Activated CD4-positive, alpha-beta T cell treated with anti-CD3 and anti-CD28 coated beads, Interleukin-2, Interleukin-4, amounts not matched to agents 100 ng/mL and 50 ng/mL, durations not matched to agents 16 hours and 8 hours (primary cell): ENCODE measurements at regions not wholly inside any gene's neighbourhood (a gene's known extent, or its start where the extent isn't known, plus 50 kb on each side); places are given as distances from the start of the nearest gene placed in this dataset.
"Not testable (repeated sequence)": the region's sequence is repeated elsewhere in the genome, so short reads cannot be mapped to it uniquely, and the experiment has no call there.

ENCODE experiments used
- DNase-seq: peaks from one replicate; pipeline ENCODE4 v3.0.0-alpha.2; 2020; ENCODE audit warnings: low spot score

- DNase-seq = no peak
Observed at GRCh38 chr22:23437779-23438178, 142.3 kb downstream of the IGLL1 start.

DNA sequence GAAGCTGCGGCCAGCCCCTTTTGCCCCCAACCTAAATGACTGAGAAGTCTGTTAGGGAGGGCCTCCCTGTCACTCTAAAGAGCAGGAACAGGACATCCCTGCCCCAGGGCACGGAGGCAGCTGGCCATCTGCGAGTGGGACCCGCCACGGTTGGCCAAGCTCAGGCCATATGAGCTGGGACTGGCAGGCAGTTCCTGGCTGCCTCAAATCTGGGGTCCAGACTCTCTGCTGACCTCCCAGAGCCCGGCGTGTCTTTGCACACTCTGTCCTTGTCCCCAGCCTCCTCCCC lies 143.0 kb downstream of the IGLL1 start:
- DNase-seq = not testable (repeated sequence)

DNA sequence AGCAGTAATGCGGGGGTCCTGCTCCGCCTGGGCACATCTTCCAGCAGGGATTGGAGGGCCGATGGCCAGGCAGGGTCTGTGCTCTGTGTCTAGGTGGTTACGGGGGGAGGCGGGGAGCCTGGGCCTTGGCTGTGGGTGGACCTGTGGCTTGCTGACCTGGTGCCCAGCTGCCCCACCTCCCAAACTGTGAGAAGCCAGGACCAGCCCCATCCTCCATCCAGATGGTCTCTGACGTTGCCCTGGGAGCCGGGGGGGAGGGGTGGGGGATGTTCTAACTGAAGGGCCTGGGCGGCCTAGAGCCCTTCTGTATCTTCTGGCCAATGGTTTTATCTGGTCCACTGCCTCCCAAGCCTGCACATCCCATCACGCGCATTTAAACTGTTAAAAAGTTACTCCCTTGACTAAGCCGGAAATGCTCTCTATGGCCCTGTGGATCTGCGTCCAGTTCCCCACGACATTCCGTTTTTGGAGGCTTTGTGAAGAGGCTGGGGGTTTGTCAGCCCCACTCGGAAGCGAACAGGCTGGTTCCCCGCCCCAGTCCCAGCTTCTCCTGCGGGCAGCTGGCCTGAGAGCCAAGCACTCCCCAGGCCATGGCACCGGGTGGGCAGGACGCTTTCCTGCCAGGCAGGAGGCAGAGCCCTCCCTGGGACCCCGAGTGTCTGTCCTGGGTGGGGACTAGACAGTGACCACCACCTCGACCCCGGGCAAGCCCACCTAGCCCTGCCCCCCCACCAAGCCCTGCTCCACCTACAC lies 143.6 kb downstream of the IGLL1 start:
- DNase-seq = not testable (repeated sequence)

DNA sequence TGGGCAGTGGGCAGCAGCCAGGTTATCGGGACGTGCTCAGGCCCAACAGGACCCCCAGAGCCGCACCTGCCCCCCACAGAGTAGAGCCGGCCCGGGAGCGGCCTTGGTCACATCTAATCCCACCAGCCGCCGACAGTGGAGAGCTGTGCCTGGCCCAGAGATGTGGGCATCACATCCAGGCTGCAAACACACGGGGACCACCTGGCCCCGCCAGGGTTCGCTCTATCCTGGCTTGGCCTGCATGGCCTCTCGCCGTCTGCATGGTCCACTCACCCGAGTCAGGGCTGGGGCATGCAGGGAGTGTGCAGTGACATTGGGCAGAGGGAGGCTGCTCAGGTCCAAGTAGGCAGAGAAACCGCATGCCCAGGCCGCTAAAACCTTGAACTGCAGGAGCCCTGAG lies 144.9 kb downstream of the IGLL1 start:
- DNase-seq = not testable (repeated sequence)

- DNase-seq = not testable (repeated sequence)
Observed at GRCh38 chr22:23434198-23434830, 145.8 kb downstream of the IGLL1 start.

DNA sequence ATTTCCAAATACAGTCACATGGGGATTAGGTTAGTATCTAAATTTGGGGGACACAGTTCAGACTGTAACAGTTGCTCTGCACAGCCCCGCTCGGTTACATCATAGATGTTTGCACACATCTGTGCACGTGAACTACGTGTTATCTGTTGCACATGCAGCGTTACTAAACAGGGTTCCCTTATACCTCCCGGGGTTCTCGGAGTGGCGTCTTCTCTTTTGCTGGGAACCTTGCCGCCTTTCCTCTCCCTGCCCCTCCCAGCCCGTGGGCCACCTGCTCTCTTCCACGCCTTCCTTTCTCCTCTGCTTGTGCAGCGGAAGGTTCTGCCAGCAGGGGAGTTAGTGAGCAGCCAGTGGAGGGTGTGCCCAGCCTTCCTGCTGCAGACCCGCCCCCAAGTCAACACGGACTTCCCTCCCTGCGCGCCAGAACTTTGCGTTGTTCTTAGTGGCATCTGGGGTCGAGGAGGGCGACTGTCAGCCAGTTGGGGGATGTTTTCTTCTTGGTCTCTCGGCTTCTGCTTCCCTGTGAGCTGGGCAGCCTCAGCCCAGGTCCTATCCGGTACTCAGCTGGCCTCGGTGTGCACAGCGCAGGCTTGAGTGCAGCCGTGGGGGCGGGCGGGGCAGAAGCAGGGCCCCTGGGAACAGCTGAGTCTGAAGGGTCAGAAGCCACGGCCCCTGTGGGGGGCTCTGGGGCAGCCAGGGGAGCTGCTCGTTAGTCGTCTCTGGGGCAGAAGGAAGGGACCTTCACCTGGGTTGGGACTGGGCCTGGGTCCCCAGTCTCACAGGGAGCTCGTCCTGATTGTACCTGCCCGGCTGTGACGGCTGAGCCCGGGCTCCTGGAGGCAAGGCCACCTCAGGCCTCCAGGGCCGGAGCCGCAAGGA lies 146.7 kb downstream of the IGLL1 start:
- peak; percentile 39 for DNase-seq

DNA sequence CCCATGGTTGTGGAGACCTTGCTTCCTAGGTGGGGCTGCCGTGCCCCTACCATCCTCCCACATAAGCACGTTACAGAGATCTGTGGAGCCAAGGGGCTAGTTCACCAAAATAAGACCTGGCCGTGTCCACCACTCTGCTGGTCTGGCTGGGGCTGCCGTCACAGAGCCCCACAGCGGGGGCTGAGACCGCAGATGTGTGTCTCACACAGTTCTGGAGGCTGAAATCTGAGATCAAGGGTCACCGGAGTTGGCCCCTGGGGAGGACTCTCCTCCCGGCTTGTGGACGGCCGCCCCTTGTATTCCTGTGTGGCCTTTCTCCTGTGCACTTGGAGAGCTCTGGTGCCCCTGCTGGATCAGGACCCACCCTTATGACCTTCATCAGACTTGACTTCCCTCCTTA lies 147.4 kb downstream of the IGLL1 start:
- DNase-seq = not testable (repeated sequence)

DNA sequence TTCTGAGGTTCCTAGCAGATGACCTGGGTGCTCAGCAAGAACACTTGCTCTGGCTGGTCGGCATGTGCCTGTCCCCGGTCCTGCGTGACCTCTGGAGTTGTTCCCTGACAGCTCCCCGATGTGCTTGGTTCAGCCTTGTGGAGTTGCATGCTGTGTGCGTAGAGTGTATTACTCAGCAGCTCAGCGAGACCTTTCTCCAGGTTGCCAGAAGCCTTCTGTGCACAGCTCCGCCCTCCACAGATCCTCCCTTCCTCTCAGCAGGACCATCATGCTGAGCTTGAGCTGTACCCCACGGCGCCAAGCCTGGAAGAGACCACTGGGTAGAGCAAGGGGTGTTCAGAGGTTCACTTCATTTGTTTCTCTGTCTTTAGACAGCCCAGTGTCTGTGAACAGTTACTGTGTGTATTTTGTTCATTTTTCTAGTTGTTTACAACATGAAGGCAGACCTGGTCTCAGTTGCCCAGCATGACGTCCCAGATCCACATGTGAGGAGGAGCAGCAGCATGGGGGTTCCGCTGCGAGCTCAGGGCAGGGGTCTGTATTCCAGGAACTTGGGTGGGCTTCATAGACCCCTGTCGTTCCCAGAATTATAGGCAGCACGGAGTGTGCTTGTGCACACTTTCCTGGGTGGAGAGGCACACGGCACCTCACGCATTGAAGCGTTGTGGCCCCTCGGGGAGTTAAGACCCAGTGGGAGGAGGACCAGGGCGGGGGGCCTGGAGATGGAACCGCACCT lies 148.6 kb downstream of the IGLL1 start:
- no peak for DNase-seq

GRCh38 chr22:23424551-23425068 lies 155.5 kb downstream of the IGLL1 start:
- DNase-seq = not testable (repeated sequence)

GRCh38 chr22:23424031-23424430 lies 156.1 kb downstream of the IGLL1 start:
- DNase-seq = no peak

GRCh38 chr22:23422281-23422680 lies 157.8 kb downstream of the IGLL1 start:
- not testable (repeated sequence) for DNase-seq

- not testable (repeated sequence) for DNase-seq
Observed at GRCh38 chr22:23421300-23421699, 158.8 kb downstream of the IGLL1 start.

GRCh38 chr22:23419931-23420330 lies 160.2 kb downstream of the IGLL1 start:
- DNase-seq = no peak

DNA sequence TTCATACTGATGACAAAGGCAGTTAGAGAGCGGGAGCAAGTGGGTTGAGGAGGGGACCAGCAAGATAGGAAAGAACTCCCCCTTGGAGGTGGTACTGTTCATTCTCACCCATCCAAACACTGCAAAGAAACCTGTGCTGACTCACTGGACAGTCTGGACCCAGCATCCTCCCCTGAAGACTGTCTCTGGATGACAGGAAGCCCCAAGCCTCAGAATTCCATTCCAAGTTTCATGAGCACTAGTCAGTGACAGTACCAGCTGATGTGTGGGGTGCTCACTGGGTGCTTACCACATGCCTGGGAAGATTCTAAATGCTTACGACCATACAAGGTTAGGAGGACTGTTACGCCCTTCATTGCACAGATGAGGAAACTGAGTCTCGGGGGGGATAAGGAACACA lies 160.9 kb downstream of the IGLL1 start:
- no peak for DNase-seq

DNA sequence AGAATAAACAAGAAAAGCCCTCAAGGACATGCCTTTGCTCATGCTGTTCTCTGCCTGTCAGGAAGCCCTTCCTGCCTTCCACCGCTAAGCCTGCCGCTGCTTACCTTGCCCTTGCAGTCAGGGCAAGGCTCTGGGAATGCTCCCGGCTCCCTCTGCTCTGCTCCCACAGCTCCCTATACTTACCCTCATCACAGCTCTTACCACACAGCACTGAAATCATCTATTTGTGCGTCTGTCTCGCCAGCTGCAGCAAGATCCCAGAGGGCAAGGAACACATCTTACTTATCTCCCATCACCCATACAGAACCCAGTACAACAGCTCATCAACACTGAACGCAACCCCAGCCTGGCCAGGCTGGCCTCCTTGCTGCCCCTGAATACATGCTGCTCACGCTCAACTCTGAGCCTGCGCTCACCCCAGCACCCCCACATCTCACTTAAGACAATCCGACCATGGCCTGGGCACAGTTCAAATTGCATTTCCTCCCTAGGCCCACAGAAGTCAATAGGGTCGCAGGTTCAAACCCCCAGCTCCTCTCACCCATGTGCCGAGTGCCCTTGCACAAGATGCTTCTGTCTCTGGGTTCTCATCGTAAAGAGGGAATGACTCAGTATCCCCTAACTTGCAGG lies 161.8 kb downstream of the IGLL1 start:
- no peak for DNase-seq

DNA sequence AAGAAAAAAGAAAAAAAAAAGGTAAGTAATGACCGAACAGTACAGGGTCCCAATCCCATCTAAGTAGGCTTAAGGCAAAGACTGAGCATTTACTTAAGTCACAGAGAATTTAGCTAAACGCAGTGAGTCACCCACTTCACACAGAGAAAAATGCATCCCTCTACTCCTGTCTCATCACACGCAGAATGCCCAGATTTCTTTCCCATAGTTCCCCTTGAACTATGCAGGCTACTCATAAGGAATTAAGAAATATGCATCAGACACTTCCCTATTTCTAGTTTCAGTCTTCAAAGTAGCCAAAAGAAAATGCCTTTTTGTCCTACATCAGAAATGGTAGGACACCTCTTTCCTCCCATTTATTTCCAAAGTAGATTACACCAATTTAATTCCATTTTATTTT lies 162.8 kb downstream of the IGLL1 start:
- DNase-seq = not testable (repeated sequence)

- DNase-seq = not testable (repeated sequence)
Observed at GRCh38 chr22:23416169-23416690, 163.9 kb downstream of the IGLL1 start.

GRCh38 chr22:23415490-23415851 lies 164.6 kb downstream of the IGLL1 start:
- no peak for DNase-seq

GRCh38 chr22:23414727-23415489 lies 165.2 kb downstream of the IGLL1 start:
- DNase-seq = no peak

DNA sequence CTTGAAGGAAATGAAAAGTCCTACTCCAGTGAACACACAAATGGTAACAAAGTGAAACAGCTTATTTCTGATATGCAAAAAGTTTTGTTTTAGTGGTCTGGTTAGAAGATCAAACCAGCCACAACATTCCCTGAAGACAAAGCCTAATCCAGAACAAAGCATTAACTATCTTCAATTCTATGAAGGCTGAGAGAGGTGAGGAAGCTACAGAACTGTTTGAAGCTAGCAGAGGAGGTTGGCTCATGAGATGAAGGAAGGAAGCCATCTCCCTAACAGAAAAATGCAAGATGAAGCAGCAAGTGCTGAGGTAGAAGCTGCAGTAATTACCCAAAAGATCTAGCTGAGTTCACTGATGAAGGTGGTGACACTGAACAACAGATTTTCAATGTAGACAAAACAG lies 168.4 kb downstream of the IGLL1 start:
- DNase-seq = no peak

- DNase-seq = no peak
Observed at GRCh38 chr22:23410411-23410810, 169.7 kb downstream of the IGLL1 start.
